Vagina (tissue), 2 donors: ENCODE measurements at regions not wholly inside any gene's neighbourhood (a gene's known extent, or its start where the extent isn't known, plus 50 kb on each side); places are given as distances from the start of the nearest gene placed in this dataset.

Source experiments
- CTCF ChIP-seq, 3 experiments: fragments of 450-650 bp in 2 of 3; fragments of 200-600 bp in 1 of 3; sonication (generic) in 1 of 3; IDR thresholded peaks; one replicate each; pipeline ENCODE4 v1.5.1; 2017 to 2019; ENCODE audit warnings: antibody characterized with exemption in 3 of 3, mild to moderate bottlenecking in 2 of 3, moderate library complexity in 2 of 3
- POLR2A ChIP-seq, 2 donors: fragments of 450-650 bp; IDR thresholded peaks; one replicate each; pipeline ENCODE4 v1.6.1; 2017; ENCODE audit warnings: antibody characterized with exemption in 2 of 2, mild to moderate bottlenecking in 2 of 2, moderate library complexity in 2 of 2
- POLR2AphosphoS5 ChIP-seq, 2 donors: sonication (generic); formaldehyde crosslinking; IDR thresholded peaks; one replicate each; pipeline ENCODE4 v1.9.0; 2017; ENCODE audit warnings: antibody characterized with exemption in 2 of 2, mild to moderate bottlenecking in 2 of 2, low read depth in 1 of 2; ENCODE audit not compliant: insufficient read depth in 1 of 2

GRCh38 chr2:236915186-236915585 is 170.5 kb upstream of the COPS8 start:
- TF ChIP-seq CTCF (IDR thresholded peaks at IDR 0.05) (no peak), POLR2A (IDR thresholded peaks at IDR 0.05) (no peak), POLR2AphosphoS5 (IDR thresholded peaks at IDR 0.05; ENCODE audit: insufficient read depth in 1 of 2, low read depth in 1 of 2) (no peak)
